ENCODE measurements at regions not wholly inside any gene's neighbourhood (a gene's known extent, or its start where the extent isn't known, plus 50 kb on each side); places are given as distances from the start of the nearest gene placed in this dataset.
"Not testable (repeated sequence)": the region's sequence is repeated elsewhere in the genome, so short reads cannot be mapped to it uniquely, and the experiment has no call there.

GRCh38 chr6:170003027-170003426 lies 251.6 kb downstream of the ERMARD start:
- Histone ChIP-seq H3K9me3 (ENCODE audit: control insufficient read depth, low read length) (peaks cover 32% of the 10 kb centered on the region), H3K4me1 (ENCODE audit: control insufficient read depth, insufficient read depth, low read length, poor library complexity, severe bottlenecking) (no peaks in the 10 kb centered on the region), H3K36me3 (ENCODE audit: control insufficient read depth, insufficient read depth, low read length) (no peaks in the 10 kb centered on the region), H3K4me3 (ENCODE audit: extremely low read depth, insufficient read depth, low read length, poor library complexity, severe bottlenecking) (no peak overlapping the region), H3K27ac (ENCODE audit: low read depth, low read length, severe bottlenecking) (no peak overlapping the region)
- WGBS, 2 experiments (ENCODE audit: insufficient coverage in 2 of 2), result 92 to 94% methylated on average over 3 of the region's 3 CpGs

- not testable (repeated sequence) for H3K4me3 ChIP-seq (ENCODE audit: extremely low read depth, insufficient read depth, low read length, poor library complexity, severe bottlenecking); H3K4me1 ChIP-seq (ENCODE audit: control insufficient read depth, insufficient read depth, low read length, poor library complexity, severe bottlenecking); H3K27ac ChIP-seq (ENCODE audit: low read depth, low read length, severe bottlenecking); H3K36me3 ChIP-seq (ENCODE audit: control insufficient read depth, insufficient read depth, low read length)
- H3K9me3 ChIP-seq (ENCODE audit: control insufficient read depth, low read length), result peaks cover 32% of the 10 kb centered on the region
Observed at GRCh38 chr6:170001782-170002181, 250.4 kb downstream of the ERMARD start.

- Histone ChIP-seq H3K9me3 (ENCODE audit: control insufficient read depth, low read length) (peaks cover 23% of the 10 kb centered on the region), H3K36me3 (ENCODE audit: control insufficient read depth, insufficient read depth, low read length) (no peaks in the 10 kb centered on the region), H3K4me1 (ENCODE audit: control insufficient read depth, insufficient read depth, low read length, poor library complexity, severe bottlenecking) (no peaks in the 10 kb centered on the region), H3K4me3 (ENCODE audit: extremely low read depth, insufficient read depth, low read length, poor library complexity, severe bottlenecking) (no peak overlapping the region), H3K27ac (ENCODE audit: low read depth, low read length, severe bottlenecking) (no peak overlapping the region)
- 83 to 95% methylated on average over 3 to 4 of the region's 8 CpGs for WGBS, 2 experiments (ENCODE audit: insufficient coverage in 2 of 2)
Observed at GRCh38 chr6:170000071-170000843, 248.8 kb downstream of the ERMARD start.

GRCh38 chr6:169999367-169999766 lies 247.9 kb downstream of the ERMARD start:
- Histone ChIP-seq H3K4me3 (ENCODE audit: extremely low read depth, insufficient read depth, low read length, poor library complexity, severe bottlenecking) (no peak overlapping the region), H3K4me1 (ENCODE audit: control insufficient read depth, insufficient read depth, low read length, poor library complexity, severe bottlenecking) (no peaks in the 10 kb centered on the region), H3K27ac (ENCODE audit: low read depth, low read length, severe bottlenecking) (no peak overlapping the region), H3K9me3 (ENCODE audit: control insufficient read depth, low read length) (peaks cover 14% of the 10 kb centered on the region), H3K36me3 (ENCODE audit: control insufficient read depth, insufficient read depth, low read length) (no peaks in the 10 kb centered on the region)
- 72 to 80% methylated on average over 6 to 7 of the region's 7 CpGs for WGBS, 2 experiments (ENCODE audit: insufficient coverage in 2 of 2)

- Histone ChIP-seq H3K9me3 (ENCODE audit: control insufficient read depth, low read length) (peaks cover 5% of the 10 kb centered on the region), H3K4me3 (ENCODE audit: extremely low read depth, insufficient read depth, low read length, poor library complexity, severe bottlenecking) (no peak overlapping the region), H3K27ac (ENCODE audit: low read depth, low read length, severe bottlenecking) (no peak overlapping the region), H3K4me1 (ENCODE audit: control insufficient read depth, insufficient read depth, low read length, poor library complexity, severe bottlenecking) (no peaks in the 10 kb centered on the region), H3K36me3 (ENCODE audit: control insufficient read depth, insufficient read depth, low read length) (no peaks in the 10 kb centered on the region)
- WGBS, 2 experiments (ENCODE audit: insufficient coverage in 2 of 2), result 88 to 98% methylated on average over 3 to 7 of the region's 7 CpGs
Observed at GRCh38 chr6:169998457-169998856, 247.0 kb downstream of the ERMARD start.

GRCh38 chr6:169997930-169998218 lies 246.5 kb downstream of the ERMARD start:
- H3K27ac ChIP-seq (ENCODE audit: low read depth, low read length, severe bottlenecking), result no peak overlapping the region
- no peaks in the 10 kb centered on the region for H3K4me1 ChIP-seq (ENCODE audit: control insufficient read depth, insufficient read depth, low read length, poor library complexity, severe bottlenecking)
- no peak overlapping the region for H3K4me3 ChIP-seq (ENCODE audit: extremely low read depth, insufficient read depth, low read length, poor library complexity, severe bottlenecking)
- 65 to 78% methylated on average over 5 to 7 of the region's 7 CpGs for WGBS, 2 experiments (ENCODE audit: insufficient coverage in 2 of 2)
- no peaks in the 10 kb centered on the region for H3K9me3 ChIP-seq (ENCODE audit: control insufficient read depth, low read length)
- no peaks in the 10 kb centered on the region for H3K36me3 ChIP-seq (ENCODE audit: control insufficient read depth, insufficient read depth, low read length)

GRCh38 chr6:169997187-169997929 lies 245.9 kb downstream of the ERMARD start:
- no peak overlapping the region for H3K4me3 ChIP-seq (ENCODE audit: extremely low read depth, insufficient read depth, low read length, poor library complexity, severe bottlenecking)
- H3K36me3 ChIP-seq (ENCODE audit: control insufficient read depth, insufficient read depth, low read length), result no peaks in the 10 kb centered on the region
- no peaks in the 10 kb centered on the region for H3K9me3 ChIP-seq (ENCODE audit: control insufficient read depth, low read length)
- WGBS, 2 experiments (ENCODE audit: insufficient coverage in 2 of 2), result 91% methylated on average over 9 to 10 of the region's 11 CpGs
- no peaks in the 10 kb centered on the region for H3K4me1 ChIP-seq (ENCODE audit: control insufficient read depth, insufficient read depth, low read length, poor library complexity, severe bottlenecking)
- H3K27ac ChIP-seq (ENCODE audit: low read depth, low read length, severe bottlenecking), result no peak overlapping the region

- Histone ChIP-seq H3K9me3 (ENCODE audit: control insufficient read depth, low read length) (no peaks in the 10 kb centered on the region), H3K4me3 (ENCODE audit: extremely low read depth, insufficient read depth, low read length, poor library complexity, severe bottlenecking) (no peak overlapping the region), H3K4me1 (ENCODE audit: control insufficient read depth, insufficient read depth, low read length, poor library complexity, severe bottlenecking) (no peaks in the 10 kb centered on the region), H3K36me3 (ENCODE audit: control insufficient read depth, insufficient read depth, low read length) (no peaks in the 10 kb centered on the region), H3K27ac (ENCODE audit: low read depth, low read length, severe bottlenecking) (no peak overlapping the region)
- WGBS, 2 experiments (ENCODE audit: insufficient coverage in 2 of 2), result 86 to 100% methylated on average over 1 to 2 of the region's 5 CpGs
Observed at GRCh38 chr6:169996378-169997051, 245.1 kb downstream of the ERMARD start.

- Histone ChIP-seq H3K4me3 (ENCODE audit: extremely low read depth, insufficient read depth, low read length, poor library complexity, severe bottlenecking) (no peak overlapping the region), H3K36me3 (ENCODE audit: control insufficient read depth, insufficient read depth, low read length) (no peaks in the 10 kb centered on the region), H3K27ac (ENCODE audit: low read depth, low read length, severe bottlenecking) (no peak overlapping the region), H3K4me1 (ENCODE audit: control insufficient read depth, insufficient read depth, low read length, poor library complexity, severe bottlenecking) (no peaks in the 10 kb centered on the region), H3K9me3 (ENCODE audit: control insufficient read depth, low read length) (no peaks in the 10 kb centered on the region)
- 70 to 87% methylated on average over 2 to 3 of the region's 8 CpGs for WGBS, 2 experiments (ENCODE audit: insufficient coverage in 2 of 2)
Observed at GRCh38 chr6:169994739-169995138, 243.3 kb downstream of the ERMARD start.

- 86 to 93% methylated on average over 13 to 15 of the region's 16 CpGs for WGBS, 2 experiments (ENCODE audit: insufficient coverage in 2 of 2)
- Histone ChIP-seq H3K4me3 (ENCODE audit: extremely low read depth, insufficient read depth, low read length, poor library complexity, severe bottlenecking) (no peak overlapping the region), H3K36me3 (ENCODE audit: control insufficient read depth, insufficient read depth, low read length) (no peaks in the 10 kb centered on the region), H3K9me3 (ENCODE audit: control insufficient read depth, low read length) (no peaks in the 10 kb centered on the region), H3K4me1 (ENCODE audit: control insufficient read depth, insufficient read depth, low read length, poor library complexity, severe bottlenecking) (no peaks in the 10 kb centered on the region), H3K27ac (ENCODE audit: low read depth, low read length, severe bottlenecking) (no peak overlapping the region)
Observed at GRCh38 chr6:169993861-169994481, 242.5 kb downstream of the ERMARD start.

All from mesodermal cell (in vitro differentiated cells).